GM13976 (cell line): ENCODE measurements at regions not wholly inside any gene's neighbourhood (a gene's known extent, or its start where the extent isn't known, plus 50 kb on each side); places are given as distances from the start of the nearest gene placed in this dataset.

Experiments used
- DNase-seq: peaks from one replicate; pipeline ENCODE4 v3.0.0; 2012; ENCODE audit warnings: low spot score
- CTCF ChIP-seq: IDR thresholded peaks from 2 replicates; pipeline ENCODE4 v1.5.1; 2012; ENCODE audit warnings: borderline replicate concordance, mild to moderate bottlenecking; ENCODE audit not compliant: insufficient read depth; ENCODE audit errors: extremely low read depth, missing control alignments, control extremely low read depth
- in situ Hi-C: fragments of 300-500 bp; cut with MboI; formaldehyde crosslinking; loops from one replicate; pipeline ENCODE4 v1.12.0; 2022; ENCODE audit warnings: low sequenced_read_pairs, mixed read lengths, inconsistent platforms; ENCODE audit not compliant: unreplicated experiment

DNA sequence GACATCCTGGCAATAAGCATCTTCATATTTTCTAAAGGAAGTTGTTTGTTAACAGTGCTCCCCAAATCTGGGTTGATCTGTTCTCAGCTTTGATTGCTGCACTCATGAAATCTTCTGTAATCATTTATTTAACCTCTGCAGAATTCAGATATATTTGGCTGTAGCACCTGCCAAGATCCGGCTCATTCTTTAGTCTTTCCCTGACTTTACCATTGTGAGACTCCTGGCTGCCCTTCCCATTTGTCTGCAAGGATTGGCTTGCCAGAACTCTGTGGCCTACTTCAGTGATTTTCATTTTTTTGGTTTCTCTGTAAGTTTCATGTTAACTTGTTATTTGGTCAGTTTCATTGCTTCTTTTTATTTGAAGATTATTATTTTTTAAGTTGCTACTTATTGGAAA lies 191.2 kb upstream of the PLXNC1 start:
- in situ Hi-C loops = no loop called here
- no peak for TF ChIP-seq CTCF
- DNase-seq = no peak

DNA sequence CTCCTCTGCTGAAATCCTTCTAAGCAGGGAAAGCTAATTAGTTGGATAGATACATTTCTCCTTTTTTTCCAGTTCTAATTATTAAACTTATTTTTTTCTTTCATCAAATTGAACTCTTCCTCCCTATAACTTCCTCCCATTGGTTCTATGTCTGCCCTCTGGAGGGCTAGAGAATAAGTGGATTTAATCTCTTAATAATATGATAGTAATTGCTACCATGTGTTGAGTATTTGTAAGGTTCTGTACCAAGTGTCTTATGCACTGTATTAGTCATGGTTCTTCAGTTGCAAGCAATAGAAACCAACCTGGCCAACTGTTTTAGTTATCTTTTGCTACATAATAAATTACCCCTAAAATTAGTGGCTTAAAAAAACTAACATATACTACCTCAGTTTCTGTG lies 190.5 kb upstream of the PLXNC1 start:
- no peak for DNase-seq
- in situ Hi-C loops = no loop called here

DNA sequence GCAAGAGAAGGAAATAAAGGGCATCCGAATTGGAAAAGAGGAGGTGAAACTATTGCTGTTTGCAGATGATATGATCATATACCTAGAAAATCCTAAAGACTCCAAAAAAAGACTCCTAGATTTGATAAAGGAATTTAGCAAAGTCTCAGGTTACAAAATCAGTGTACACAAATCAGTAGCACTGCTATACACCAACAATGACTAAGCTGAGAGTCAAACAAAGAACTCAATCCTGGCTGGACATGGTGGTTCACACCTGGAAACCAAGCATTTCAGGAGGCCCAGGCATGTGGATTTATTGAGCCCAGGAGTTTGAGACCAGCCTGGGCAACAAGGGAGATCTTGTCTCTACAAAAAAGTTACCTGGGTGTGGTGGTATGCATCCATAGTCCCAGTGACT lies 188.7 kb upstream of the PLXNC1 start:
- no peak for DNase-seq
- TF ChIP-seq CTCF = no peak
- in situ Hi-C loops = no loop called here

More for the DNA sequence above, 190.5 kb upstream of the PLXNC1 start:
- no peak for TF ChIP-seq CTCF

DNA sequence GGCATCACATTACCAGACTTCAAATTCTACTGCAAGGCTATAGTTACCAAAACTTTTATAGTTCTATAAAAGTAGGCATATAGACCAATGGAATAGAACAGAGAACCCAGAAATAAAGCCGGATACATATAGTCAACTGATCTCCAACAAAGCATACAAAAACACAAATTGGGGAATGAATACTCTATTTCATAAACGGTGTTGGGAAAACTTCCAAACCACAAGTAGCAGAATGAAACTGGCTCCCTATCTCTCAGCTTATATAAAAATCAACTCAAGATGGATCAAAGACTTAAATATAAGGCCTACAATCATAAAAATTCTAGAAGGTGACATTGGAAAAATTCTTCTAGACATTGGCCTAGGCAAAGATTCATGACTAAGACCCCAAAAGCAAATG lies 187.9 kb upstream of the PLXNC1 start:
- in situ Hi-C loops = no loop called here
- TF ChIP-seq CTCF = no peak
- no peak for DNase-seq

DNA sequence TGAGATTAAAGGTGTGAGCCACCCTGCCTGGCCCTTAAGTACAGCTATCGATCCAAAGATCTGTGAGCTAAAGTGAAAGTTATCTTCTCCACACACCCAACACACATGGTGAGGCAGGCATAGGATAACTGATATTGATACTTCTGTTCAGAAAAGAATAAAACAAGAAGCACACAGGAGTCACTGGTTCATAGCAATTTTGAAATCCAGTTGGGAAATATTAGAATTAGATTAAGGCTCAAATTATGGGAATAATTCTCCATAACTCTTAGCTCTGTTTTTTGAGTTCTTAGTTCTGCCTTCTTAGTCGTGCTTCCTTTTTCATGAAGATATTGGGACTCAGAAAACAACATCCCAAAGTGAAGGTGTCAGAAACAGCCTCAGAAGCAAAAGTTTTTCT lies 186.0 kb upstream of the PLXNC1 start:
- no peak for DNase-seq
- in situ Hi-C loops = no loop called here
- TF ChIP-seq CTCF = no peak

DNA sequence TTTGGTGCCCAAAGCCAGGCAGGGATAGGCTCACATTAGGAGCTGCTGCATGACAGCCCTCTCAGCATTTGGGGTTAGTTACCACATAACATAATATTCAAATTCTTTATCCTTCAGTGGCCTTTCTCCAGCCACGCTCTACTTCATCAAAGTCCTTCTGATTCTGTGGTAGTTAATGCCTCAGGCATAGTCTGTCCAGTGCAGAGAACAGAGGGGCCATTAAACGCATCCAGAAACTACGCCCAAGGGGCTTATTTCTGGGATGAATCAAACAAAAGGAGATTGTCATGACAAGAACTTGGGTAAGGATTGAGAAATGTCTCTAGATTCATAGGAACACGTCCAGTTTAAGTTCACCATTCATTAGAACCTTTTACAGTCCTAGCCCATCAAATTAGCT lies 183.4 kb upstream of the PLXNC1 start:
- no peak for TF ChIP-seq CTCF
- in situ Hi-C loops = no loop called here

DNA sequence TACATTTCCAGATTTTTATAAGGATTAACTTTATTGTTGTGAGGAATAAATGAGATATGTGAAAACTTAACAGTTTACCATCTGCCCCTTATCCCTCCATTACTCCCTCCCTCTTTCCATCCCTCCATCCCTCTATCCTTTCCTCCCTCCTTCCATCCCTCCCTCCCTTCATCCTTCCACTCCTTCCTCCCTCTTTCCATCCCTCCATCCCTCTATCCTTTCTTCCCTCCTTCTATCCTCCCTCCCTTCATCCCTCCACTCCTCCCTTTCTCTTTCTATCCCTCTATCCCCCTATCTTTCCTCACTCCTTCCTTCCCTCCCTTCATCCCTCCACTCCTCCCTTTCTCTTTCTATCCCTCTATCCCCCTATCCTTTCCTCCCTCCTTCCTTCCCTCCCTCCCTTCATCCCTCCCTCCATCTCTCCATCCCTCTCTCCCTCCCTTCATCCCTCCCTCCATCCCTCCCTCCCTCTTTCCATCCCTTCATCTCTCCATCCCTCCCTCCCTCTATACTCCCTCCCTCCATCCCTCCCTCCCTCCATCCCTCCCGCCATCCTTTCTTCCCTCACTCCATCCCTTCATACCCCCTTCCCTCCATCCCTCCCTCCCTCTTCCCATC lies 181.8 kb upstream of the PLXNC1 start:
- in situ Hi-C loops = no loop called here
- no peak for TF ChIP-seq CTCF

More for the DNA sequence above, 183.4 kb upstream of the PLXNC1 start:
- no peak for DNase-seq

More for the DNA sequence above, 181.8 kb upstream of the PLXNC1 start:
- DNase-seq = no peak
